NCI-H1694 (cell line): ENCODE measurements at regions not wholly inside any gene's neighbourhood (a gene's known extent, or its start where the extent isn't known, plus 50 kb on each side); places are given as distances from the start of the nearest gene placed in this dataset.
A peak's percentile ranks its signal among the peaks of the same experiment; 100 is the strongest.

Experiments
- DNase-seq: peaks from one replicate; lab custom pipeline; 2025; lab: John Stamatoyannopoulos, UW

DNA sequence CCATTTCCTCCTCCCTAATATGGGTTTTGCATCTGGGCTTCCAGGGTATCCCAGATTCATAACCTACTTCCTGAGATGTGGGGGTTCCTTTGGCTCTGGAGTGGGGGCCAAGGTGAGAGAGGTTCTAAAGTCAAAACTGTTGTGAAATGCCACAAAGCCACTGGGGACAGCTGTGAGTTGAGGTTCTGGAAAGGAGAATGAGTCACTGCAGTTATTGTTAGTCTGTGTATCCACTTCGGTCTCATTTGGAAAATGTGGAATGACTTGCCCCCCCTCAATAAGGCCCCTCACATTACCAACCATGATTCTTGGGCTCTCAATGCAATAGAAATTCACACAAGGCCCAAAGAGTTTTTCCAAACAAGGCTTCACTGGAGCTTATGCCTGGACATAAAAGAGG, 51.1 kb upstream of the LGALSL start:
- DNase-seq: no peak

DNA sequence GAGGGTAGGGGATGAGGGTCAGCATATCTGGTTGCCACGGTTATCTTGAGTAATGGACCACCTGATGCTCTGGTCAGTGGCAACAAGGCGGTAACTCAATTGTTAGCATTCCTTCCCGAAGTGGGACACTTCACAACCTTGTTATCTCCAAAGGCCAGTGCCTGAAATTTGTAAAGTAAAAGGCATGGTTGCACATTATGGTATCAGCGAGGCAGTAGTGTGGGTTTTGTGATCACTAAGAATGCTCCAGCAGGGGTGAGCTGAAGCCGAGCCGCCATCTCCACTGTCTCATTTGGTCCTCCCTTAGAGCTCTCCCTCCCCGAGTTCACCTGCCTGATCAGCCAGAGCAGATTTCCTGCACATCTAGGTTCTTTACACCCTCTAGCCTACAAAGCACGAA, 50.5 kb upstream of the LGALSL start:
- DNase-seq: no peak

DNA sequence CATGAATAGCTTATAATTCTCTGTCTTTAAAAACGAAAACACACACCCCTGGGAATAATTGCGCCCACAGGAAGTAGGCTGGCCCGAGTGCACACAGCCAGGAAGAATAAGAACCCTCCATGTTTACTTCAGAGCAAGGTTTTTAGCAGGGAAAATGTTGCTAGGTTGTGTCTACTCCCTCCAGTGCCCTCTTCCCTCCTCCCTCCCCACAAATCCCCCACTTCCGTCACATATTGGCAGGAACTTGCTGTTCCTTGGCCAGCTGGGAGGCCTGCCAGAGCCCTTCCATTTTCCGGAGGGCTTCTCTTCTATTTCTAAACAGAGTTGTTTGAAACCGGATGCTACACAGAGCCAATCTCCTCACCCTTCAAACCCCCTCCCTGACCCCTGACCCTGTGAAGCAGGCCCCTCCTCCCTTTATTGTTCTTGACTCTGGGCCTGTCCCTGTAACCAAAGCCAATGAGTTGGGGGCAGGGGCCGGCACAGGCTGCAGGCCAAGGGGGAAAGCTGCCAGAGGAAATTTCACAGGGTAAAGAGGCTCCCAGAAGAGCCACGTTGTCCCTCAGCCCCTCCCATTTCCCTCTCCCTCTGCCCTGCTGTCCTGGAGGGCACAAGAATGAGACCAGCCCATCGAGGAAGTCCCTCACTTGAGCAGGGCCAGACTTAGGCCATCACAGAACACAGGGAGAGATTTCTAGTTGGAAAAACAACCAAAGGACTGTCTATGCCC, 49.8 kb upstream of the LGALSL start:
- peak; percentile 43 for DNase-seq
